ENCODE measurements at regions not wholly inside any gene's neighbourhood (a gene's known extent, or its start where the extent isn't known, plus 50 kb on each side); places are given as distances from the start of the nearest gene placed in this dataset.
"Not testable (repeated sequence)": the region's sequence is repeated elsewhere in the genome, so short reads cannot be mapped to it uniquely, and the experiment has no call there.

- DNase-seq (ENCODE audit: low read depth in 2 of 2) = no peak
Measured at GRCh38 chr3:188974856-188975599, 196.7 kb upstream of the TPRG1 start.

GRCh38 chr3:188975600-188976314, 196.0 kb upstream of the TPRG1 start:
- no peak for DNase-seq (ENCODE audit: low read depth in 2 of 2)

- DNase-seq (ENCODE audit: low read depth in 2 of 2) = no peak
Measured at GRCh38 chr3:188976407-188976806, 195.4 kb upstream of the TPRG1 start.

DNA sequence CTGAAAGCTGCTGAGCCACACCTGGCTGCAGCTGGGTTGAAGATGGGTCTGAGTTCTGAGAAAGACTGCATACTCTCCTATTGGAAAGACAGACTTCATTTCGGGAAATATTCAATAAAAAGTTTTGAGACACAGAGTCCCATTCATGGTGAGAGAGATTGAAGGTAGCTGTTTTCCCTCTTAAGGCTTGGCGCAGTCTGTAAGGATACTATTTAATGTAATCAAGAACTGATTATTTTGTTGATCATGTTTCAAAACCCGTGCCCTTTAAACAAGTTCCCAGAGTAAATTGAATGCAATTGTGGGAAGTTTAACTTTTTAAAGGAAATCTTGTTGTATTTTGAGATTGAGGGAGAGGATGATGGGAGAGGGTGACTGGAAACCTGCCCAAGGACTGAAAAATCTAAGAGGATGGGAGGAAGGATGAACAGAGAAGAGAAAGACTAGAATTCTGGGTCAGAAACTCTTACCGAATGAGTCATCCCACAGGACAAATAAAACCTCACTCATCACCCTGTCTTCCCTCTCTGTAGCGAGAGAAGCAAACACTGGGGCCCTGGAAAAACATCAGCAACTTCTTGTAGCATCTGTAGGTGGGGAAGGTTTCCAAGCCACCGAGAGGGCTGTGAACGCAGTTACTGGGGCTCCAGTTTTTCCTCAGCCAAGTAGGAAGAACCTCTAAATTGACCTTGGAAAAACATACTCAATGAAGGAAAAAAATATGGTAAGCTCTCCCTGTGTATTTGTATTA, 193.2 kb upstream of the TPRG1 start:
- DNase-seq (ENCODE audit: low read depth in 2 of 2) = no peak

- DNase-seq (ENCODE audit: low read depth in 2 of 2) = no peak
Measured at GRCh38 chr3:188979248-188979647, 192.5 kb upstream of the TPRG1 start.

- DNase-seq (ENCODE audit: low read depth in 2 of 2) = no peak
Measured at GRCh38 chr3:188979669-188980310, 192.0 kb upstream of the TPRG1 start.

DNA sequence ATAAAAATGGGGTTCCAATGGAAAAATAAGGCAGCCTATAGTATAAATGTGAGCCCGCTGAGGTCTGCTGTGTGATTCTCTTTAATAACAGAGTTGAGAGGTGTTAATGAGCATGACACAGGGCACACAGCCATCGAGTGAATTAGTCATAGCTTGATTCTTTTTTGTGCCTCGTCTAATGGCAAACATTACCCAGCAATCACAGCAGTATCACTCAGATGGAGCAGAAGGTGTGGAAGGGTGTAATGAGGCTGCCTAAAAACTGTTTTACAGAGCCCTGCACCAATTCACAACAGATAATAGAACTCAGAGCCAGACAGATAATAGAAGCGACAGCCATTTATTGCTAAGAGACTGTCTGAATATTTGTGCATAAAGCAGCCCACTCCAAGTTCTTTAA, 178.6 kb upstream of the TPRG1 start:
- no peak for DNase-seq (ENCODE audit: low read depth in 2 of 2)

GRCh38 chr3:189001559-189001958, 170.2 kb upstream of the TPRG1 start:
- DNase-seq (ENCODE audit: low read depth in 2 of 2) = no peak

DNA sequence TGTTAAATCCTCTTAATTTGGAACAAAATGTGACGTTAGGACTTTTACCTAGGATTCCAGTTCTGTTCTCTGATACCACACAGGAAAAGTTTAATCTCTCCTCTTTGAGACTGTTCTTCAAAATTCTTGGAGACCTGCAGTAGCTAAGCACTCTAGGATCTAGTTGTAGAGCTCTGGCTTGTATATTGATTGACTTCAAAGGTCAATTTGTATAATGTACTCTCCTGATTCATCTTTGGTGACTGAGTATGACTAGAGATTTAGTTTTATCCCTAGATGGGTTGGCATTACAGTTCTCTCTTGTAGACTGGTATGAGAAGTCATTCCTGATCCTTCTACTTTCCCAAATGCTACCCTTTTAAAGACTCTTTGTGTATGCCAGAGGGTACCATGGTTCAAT, 168.4 kb upstream of the TPRG1 start:
- no peak for DNase-seq (ENCODE audit: low read depth in 2 of 2)

DNA sequence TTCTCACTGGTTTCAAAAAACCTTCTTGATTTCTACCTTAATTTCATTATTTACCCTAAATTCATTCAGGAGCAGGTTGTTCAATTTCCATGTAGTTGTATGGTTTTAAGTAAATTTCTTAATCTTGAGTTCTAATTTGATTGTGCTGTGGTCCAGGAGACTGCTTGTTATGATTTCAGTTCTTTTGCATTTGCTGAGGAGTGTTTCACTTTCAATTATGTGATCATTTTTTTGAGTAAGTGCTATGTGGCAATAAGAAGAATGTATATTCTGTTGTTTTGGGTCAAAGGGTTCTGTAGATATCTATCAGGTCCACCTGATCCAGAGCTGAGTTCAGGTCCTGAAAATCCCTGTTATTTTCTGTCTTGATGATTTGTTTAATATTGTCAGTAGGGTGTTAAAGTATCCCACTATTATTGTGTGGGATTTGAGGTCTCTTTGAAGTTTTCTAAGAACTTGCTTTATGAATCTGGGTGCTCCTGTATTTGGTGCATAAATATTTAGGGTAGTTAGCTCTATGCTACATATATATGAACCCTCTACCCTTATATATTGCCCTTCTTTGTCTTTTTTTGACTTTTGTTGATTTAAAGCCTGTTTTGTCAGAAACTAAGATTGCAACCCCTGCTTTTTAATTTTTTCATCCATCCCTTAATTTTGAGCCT, 158.4 kb upstream of the TPRG1 start:
- no peak for DNase-seq (ENCODE audit: low read depth in 2 of 2)

- no peak for DNase-seq (ENCODE audit: low read depth in 2 of 2)
Measured at GRCh38 chr3:189014526-189014925, 157.2 kb upstream of the TPRG1 start.

GRCh38 chr3:189022576-189023466, 148.9 kb upstream of the TPRG1 start:
- DNase-seq (ENCODE audit: low read depth in 2 of 2) = not testable (repeated sequence)

DNA sequence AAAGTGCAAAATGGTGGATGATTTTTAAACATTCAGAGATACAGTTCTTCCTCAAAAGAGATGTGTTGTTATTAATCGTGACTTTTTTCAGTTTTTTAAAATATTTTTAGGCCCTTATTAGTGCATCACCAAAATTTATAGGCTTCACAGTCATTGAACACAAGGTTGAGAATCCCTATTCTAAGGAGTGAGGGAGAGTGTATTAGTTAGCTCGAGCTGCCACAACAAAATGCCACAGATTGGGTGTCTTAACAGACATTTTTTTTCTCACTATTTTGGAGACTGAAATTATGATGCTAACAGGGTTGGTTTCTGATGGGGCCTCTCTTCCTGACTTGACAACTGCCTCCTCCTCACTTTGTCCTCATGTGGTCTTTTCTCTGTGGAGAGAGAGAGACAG, 145.9 kb upstream of the TPRG1 start:
- no peak for DNase-seq (ENCODE audit: low read depth in 2 of 2)

DNA sequence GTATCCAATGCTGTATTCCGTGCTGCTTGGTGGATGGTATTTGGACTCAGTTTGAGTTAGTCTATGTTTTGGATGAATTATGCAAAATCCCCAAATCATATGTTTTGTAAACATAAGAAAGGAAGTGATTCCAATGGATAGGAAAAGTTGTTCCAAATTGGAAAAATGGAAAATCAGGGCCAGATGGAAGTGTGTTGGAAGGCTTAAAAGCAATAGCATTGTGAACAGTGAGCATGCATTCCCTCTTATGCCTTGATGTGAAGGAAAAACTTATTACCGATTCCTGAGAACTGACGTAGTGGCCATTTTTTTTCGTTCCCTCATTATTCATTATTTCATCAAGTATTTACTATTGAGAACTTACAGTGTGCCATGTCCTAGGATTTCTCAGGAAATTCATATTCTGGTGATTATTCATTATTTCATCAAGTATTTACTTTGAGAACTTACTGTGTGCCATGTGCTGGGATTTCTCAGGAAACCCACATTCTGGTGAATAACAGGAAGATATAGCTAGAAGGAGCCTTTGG, 144.1 kb upstream of the TPRG1 start:
- DNase-seq (ENCODE audit: low read depth in 2 of 2) = no peak

- no peak for DNase-seq (ENCODE audit: low read depth in 2 of 2)
Measured at GRCh38 chr3:189038773-189039745, 132.7 kb upstream of the TPRG1 start.

GRCh38 chr3:189040656-189041335, 131.0 kb upstream of the TPRG1 start:
- DNase-seq (ENCODE audit: low read depth in 2 of 2) = no peak

- DNase-seq (ENCODE audit: low read depth in 2 of 2) = peak; percentile 27 to 32
Measured at GRCh38 chr3:189041482-189042090, 130.2 kb upstream of the TPRG1 start.

- DNase-seq (ENCODE audit: low read depth in 2 of 2) = no peak
Measured at GRCh38 chr3:189042832-189043231, 128.9 kb upstream of the TPRG1 start.
